Esophagus muscularis mucosa (tissue), 4 donors: ENCODE measurements at regions not wholly inside any gene's neighbourhood (a gene's known extent, or its start where the extent isn't known, plus 50 kb on each side); places are given as distances from the start of the nearest gene placed in this dataset.

Experiments
- DNase-seq: peaks from one replicate; pipeline ENCODE4 v3.0.0-alpha.2; 2017; ENCODE audit errors: extremely low spot score
- H3K27ac ChIP-seq, 4 donors: fragments of 200-600 bp; sonication (generic); replicated peaks in 1 of 4; 1 replicate in 3 of 4; 2 replicates in 1 of 4; pipeline ENCODE4 v1.5.1; 2016 to 2019; ENCODE audit warnings: mild to moderate bottlenecking in 1 of 4
- H3K27me3 ChIP-seq, 4 donors: fragments of 200-600 bp; sonication (generic); one replicate each; pipeline versions ENCODE4 v1.5.1 to v1.6.0; 2016 to 2019
- H3K36me3 ChIP-seq, 4 donors: fragments of 200-600 bp; sonication (generic); one replicate each; pipeline ENCODE4 v1.5.1; 2016 to 2019
- H3K4me1 ChIP-seq, 4 donors: fragments of 200-600 bp; sonication (generic); one replicate each; pipeline ENCODE4 v1.5.1; 2016 to 2019
- H3K4me3 ChIP-seq, 4 donors: fragments of 200-600 bp; sonication (generic); 1 replicate in 2 of 4; 2 replicates in 2 of 4; pipeline ENCODE4 v1.5.1; 2016 to 2019; ENCODE audit warnings: mild to moderate bottlenecking in 4 of 4, moderate library complexity in 1 of 4
- H3K9me3 ChIP-seq, 4 donors: fragments of 200-600 bp; sonication (generic); 1 replicate in 3 of 4; 2 replicates in 1 of 4; pipeline ENCODE4 v1.5.1; 2016 to 2019
- CTCF ChIP-seq, 3 experiments: fragments of 200-600 bp in 2 of 3; fragments of 450-650 bp in 1 of 3; sonication (generic) in 2 of 3; IDR thresholded peaks; one replicate each; pipeline ENCODE4 v1.5.1; 2017 to 2019; ENCODE audit warnings: antibody characterized with exemption in 3 of 3, mild to moderate bottlenecking in 2 of 3, moderate library complexity in 1 of 3
- EP300 ChIP-seq: sonication (generic); formaldehyde crosslinking; IDR thresholded peaks from one replicate; pipeline ENCODE4 v1.6.1; 2017; ENCODE audit warnings: antibody characterized with exemption
- POLR2A ChIP-seq: fragments of 450-650 bp; IDR thresholded peaks from one replicate; pipeline ENCODE4 v1.6.1; 2017; ENCODE audit warnings: antibody characterized with exemption, moderate library complexity, mild to moderate bottlenecking, low read depth
- POLR2AphosphoS5 ChIP-seq, 2 donors: sonication (generic); formaldehyde crosslinking; IDR thresholded peaks; one replicate each; pipeline ENCODE4 v1.6.1; 2017; ENCODE audit warnings: antibody characterized with exemption in 2 of 2
- WGBS: methylation state at CpG from one replicate; pipeline ENCODE4 v1.1.5; 2018; 5-methylcytosine and 5-hydroxymethylcytosine counted together
- intact Hi-C: fragments of 100-400 bp; cut with DNase I; formaldehyde crosslinking; loops from one replicate; pipeline ENCODE4 v1.15.1; 2023

GRCh38 chr13:34391076-34391475 is 551.0 kb upstream of the NBEA start:
- no peak overlapping the region for H3K27ac ChIP-seq
- intact Hi-C loops = no loop called here
- TF ChIP-seq EP300 (no peak), POLR2AphosphoS5 (IDR thresholded peaks at IDR 0.05) (no peak), POLR2A (no peak), CTCF (IDR thresholded peaks at IDR 0.05) (no peak)
- H3K36me3 ChIP-seq = no peaks in the 10 kb centered on the region
- no peak overlapping the region for H3K4me3 ChIP-seq
- no peak for DNase-seq
- no peaks in the 10 kb centered on the region for H3K4me1 ChIP-seq
- H3K27me3 ChIP-seq = no peaks in the 10 kb centered on the region
- peaks cover 0 to 14% (median 14%) of the 10 kb centered on the region in 4 donors for H3K9me3 ChIP-seq
- WGBS = 100% methylated on average over 2 of the region's 2 CpGs

- TF ChIP-seq CTCF (IDR thresholded peaks at IDR 0.05) (no peak), EP300 (no peak), POLR2A (no peak), POLR2AphosphoS5 (IDR thresholded peaks at IDR 0.05) (no peak)
- Histone ChIP-seq H3K27me3 (no peaks in the 10 kb centered on the region), H3K36me3 (no peaks in the 10 kb centered on the region), H3K27ac (no peak overlapping the region), H3K9me3 (peaks cover 0 to 4% (median 0%) of the 10 kb centered on the region in 4 donors), H3K4me3 (no peak overlapping the region), H3K4me1 (no peaks in the 10 kb centered on the region)
- WGBS = 91% methylated on average over 1 of the region's 1 CpG
- intact Hi-C loops = no loop called here
- DNase-seq = no peak
Observed at GRCh38 chr13:34401696-34402095, 540.4 kb upstream of the NBEA start.

- no peak overlapping the region for H3K27ac ChIP-seq
- H3K9me3 ChIP-seq = no peaks in the 10 kb centered on the region
- TF ChIP-seq POLR2A = no peak
- no peak for TF ChIP-seq EP300
- TF ChIP-seq CTCF (IDR thresholded peaks at IDR 0.05) = no peak
- intact Hi-C loops = no loop called here
- 83% methylated on average over 4 of the region's 4 CpGs for WGBS
- no peaks in the 10 kb centered on the region for H3K27me3 ChIP-seq
- H3K4me1 ChIP-seq = peaks cover 0 to 3% (median 0%) of the 10 kb centered on the region in 4 donors
- H3K36me3 ChIP-seq = no peaks in the 10 kb centered on the region
- H3K4me3 ChIP-seq = no peak overlapping the region
- no peak for DNase-seq
Observed at GRCh38 chr13:34405410-34406181, 536.5 kb upstream of the NBEA start.

- intact Hi-C loops = no loop called here
- H3K36me3 ChIP-seq = no peaks in the 10 kb centered on the region
- no peaks in the 10 kb centered on the region for H3K27me3 ChIP-seq
- no peak for TF ChIP-seq POLR2A
- no peak for TF ChIP-seq EP300
- no peak for TF ChIP-seq POLR2AphosphoS5 (IDR thresholded peaks at IDR 0.05)
- no peak for TF ChIP-seq CTCF (IDR thresholded peaks at IDR 0.05)
- 100% methylated on average over 2 of the region's 2 CpGs for WGBS
- DNase-seq = no peak
- H3K4me1 ChIP-seq = peaks cover 0 to 3% (median 0%) of the 10 kb centered on the region in 4 donors
- H3K27ac ChIP-seq = no peak overlapping the region
- H3K9me3 ChIP-seq = no peaks in the 10 kb centered on the region
- H3K4me3 ChIP-seq = no peak overlapping the region
Observed at GRCh38 chr13:34408640-34409039, 533.4 kb upstream of the NBEA start.
